HG02678 (cell line): ENCODE measurements at regions not wholly inside any gene's neighbourhood (a gene's known extent, or its start where the extent isn't known, plus 50 kb on each side); places are given as distances from the start of the nearest gene placed in this dataset.

Experiments used
- ATAC-seq: cut with Tn5 transposase; IDR thresholded peaks from one replicate; pipeline ENCODE4 v1.9.1; 2021; ENCODE audit warnings: mild to moderate bottlenecking, moderate library complexity; ENCODE audit not compliant: unreplicated experiment

- no peak for ATAC-seq
Observed at GRCh38 chr18:78540636-78541529, 438.7 kb upstream of the SALL3 start.

- no peak for ATAC-seq
Observed at GRCh38 chr18:78542204-78542603, 437.4 kb upstream of the SALL3 start.

- no peak for ATAC-seq
Observed at GRCh38 chr18:78543201-78543725, 436.4 kb upstream of the SALL3 start.

GRCh38 chr18:78546281-78546680, 433.3 kb upstream of the SALL3 start:
- no peak for ATAC-seq

- ATAC-seq = no peak
Observed at GRCh38 chr18:78547817-78548216, 431.8 kb upstream of the SALL3 start.

GRCh38 chr18:78548261-78549058, 431.2 kb upstream of the SALL3 start:
- ATAC-seq = no peak

GRCh38 chr18:78549971-78550370, 429.6 kb upstream of the SALL3 start:
- ATAC-seq = no peak

- no peak for ATAC-seq
Observed at GRCh38 chr18:78554944-78555608, 424.5 kb upstream of the SALL3 start.

- ATAC-seq = no peak
Observed at GRCh38 chr18:78557371-78557770, 422.2 kb upstream of the SALL3 start.

GRCh38 chr18:78558101-78558810, 421.4 kb upstream of the SALL3 start:
- ATAC-seq = no peak

- no peak for ATAC-seq
Observed at GRCh38 chr18:78558948-78559347, 420.7 kb upstream of the SALL3 start.

- ATAC-seq = no peak
Observed at GRCh38 chr18:78559584-78559983, 420.0 kb upstream of the SALL3 start.

GRCh38 chr18:78561757-78562510, 417.7 kb upstream of the SALL3 start:
- ATAC-seq = no peak

GRCh38 chr18:78562531-78562961, 417.1 kb upstream of the SALL3 start:
- ATAC-seq = no peak

GRCh38 chr18:78563110-78563509, 416.5 kb upstream of the SALL3 start:
- ATAC-seq = no peak

GRCh38 chr18:78564030-78564429, 415.6 kb upstream of the SALL3 start:
- no peak for ATAC-seq

GRCh38 chr18:78564518-78564917, 415.1 kb upstream of the SALL3 start:
- ATAC-seq = no peak

- no peak for ATAC-seq
Observed at GRCh38 chr18:78565240-78565639, 414.4 kb upstream of the SALL3 start.

- ATAC-seq = no peak
Observed at GRCh38 chr18:78566065-78566464, 413.6 kb upstream of the SALL3 start.

- ATAC-seq = no peak
Observed at GRCh38 chr18:78566720-78567119, 412.9 kb upstream of the SALL3 start.
